HepG2 (cell line): ENCODE measurements at regions not wholly inside any gene's neighbourhood (a gene's known extent, or its start where the extent isn't known, plus 50 kb on each side); places are given as distances from the start of the nearest gene placed in this dataset.

Source experiments
- DPF2 ChIP-seq: sonication (generic); formaldehyde crosslinking; IDR thresholded peaks from 2 replicates; pipeline ENCODE4 v1.4.0; 2020; ENCODE audit warnings: mild to moderate bottlenecking, low read depth, missing genetic modification reagents, borderline replicate concordance
- EHMT2 ChIP-seq: fragments of 200-600 bp; sonication (generic); IDR thresholded peaks from 2 replicates; pipeline ENCODE4 v1.7.0; 2017; ENCODE audit warnings: antibody characterized with exemption, low read depth, low read length, borderline replicate concordance
- HES4 ChIP-seq: sonication (generic); formaldehyde crosslinking; IDR thresholded peaks from 2 replicates; pipeline ENCODE4 v1.9.0; 2021; ENCODE audit warnings: mild to moderate bottlenecking, missing genetic modification reagents, borderline replicate concordance
- TFAP4 ChIP-seq: sonication (generic); IDR thresholded peaks from 2 replicates; pipeline ENCODE4 v1.6.1; 2016; ENCODE audit warnings: low read depth, borderline replicate concordance
- TF ChIP-seq, protein P1 (sequence below): sonication (generic); formaldehyde crosslinking; IDR thresholded peaks from 2 replicates; pipeline ENCODE4 v1.5.0; 2020; ENCODE audit warnings: mild to moderate bottlenecking, missing genetic modification reagents, moderate library complexity

DNA sequence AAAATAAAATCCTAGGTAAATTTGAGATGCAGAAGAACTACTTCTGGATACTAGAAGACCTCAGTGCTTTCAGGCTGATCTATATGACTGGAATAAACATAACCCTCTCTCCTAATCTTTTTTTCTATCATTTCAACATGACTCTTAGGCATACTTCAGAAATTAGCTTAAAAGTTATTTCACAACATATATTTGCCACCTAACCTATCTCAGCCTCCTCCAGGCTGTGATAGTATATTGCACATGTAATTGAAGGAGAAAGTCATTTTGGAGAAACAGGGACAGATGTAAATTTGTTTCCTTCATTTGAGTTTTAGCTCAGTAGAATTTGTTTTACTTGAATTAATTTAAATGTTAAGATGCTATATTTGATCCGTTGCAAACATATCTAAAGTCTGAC is 1932.3 kb upstream of the CDH6 start:
- TF ChIP-seq TFAP4 (no peak), EHMT2 (no peak), HES4 (no peak), DPF2 (CRISPR knock-in tag) (no peak)
- TF ChIP-seq, protein P1, sequence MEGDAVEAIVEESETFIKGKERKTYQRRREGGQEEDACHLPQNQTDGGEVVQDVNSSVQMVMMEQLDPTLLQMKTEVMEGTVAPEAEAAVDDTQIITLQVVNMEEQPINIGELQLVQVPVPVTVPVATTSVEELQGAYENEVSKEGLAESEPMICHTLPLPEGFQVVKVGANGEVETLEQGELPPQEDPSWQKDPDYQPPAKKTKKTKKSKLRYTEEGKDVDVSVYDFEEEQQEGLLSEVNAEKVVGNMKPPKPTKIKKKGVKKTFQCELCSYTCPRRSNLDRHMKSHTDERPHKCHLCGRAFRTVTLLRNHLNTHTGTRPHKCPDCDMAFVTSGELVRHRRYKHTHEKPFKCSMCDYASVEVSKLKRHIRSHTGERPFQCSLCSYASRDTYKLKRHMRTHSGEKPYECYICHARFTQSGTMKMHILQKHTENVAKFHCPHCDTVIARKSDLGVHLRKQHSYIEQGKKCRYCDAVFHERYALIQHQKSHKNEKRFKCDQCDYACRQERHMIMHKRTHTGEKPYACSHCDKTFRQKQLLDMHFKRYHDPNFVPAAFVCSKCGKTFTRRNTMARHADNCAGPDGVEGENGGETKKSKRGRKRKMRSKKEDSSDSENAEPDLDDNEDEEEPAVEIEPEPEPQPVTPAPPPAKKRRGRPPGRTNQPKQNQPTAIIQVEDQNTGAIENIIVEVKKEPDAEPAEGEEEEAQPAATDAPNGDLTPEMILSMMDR = no peak
